K562 (cell line): ENCODE measurements at regions not wholly inside any gene's neighbourhood (a gene's known extent, or its start where the extent isn't known, plus 50 kb on each side); places are given as distances from the start of the nearest gene placed in this dataset.

Experiments
- ATAC-seq: fragments of 200-7000 bp; cut with Tn5 transposase; 3 replicates; pipeline ENCODE4 v1.9.1; 2020; ENCODE audit warnings: moderate library complexity
- BruUV-seq: library from RNA; stranded (reverse); fragments of 400-500 nt; replicated peaks from 2 replicates; lab custom pipeline; 2021; lab: Mats Ljungman, UMichigan
- CTCF ChIA-PET: fragments of 300-600 bp; formaldehyde crosslinking; extraction: SDS; loops from one replicate; lab custom pipeline; 2021; ENCODE audit warnings: low intra/inter-chr PET ratio; lab: Yijun Ruan, JAX
- POLR2A ChIA-PET: fragments of 300-600, 350-650 bp; sonication (Branson Sonifier 250); formaldehyde crosslinking; extraction: SDS; loops from one replicate; lab custom pipeline; 2021; ENCODE audit warnings: antibody characterized with exemption, inconsistent platforms; lab: Yijun Ruan, JAX
- DNase-seq, 4 experiments: peaks; one replicate each; pipeline versions ENCODE4 v3.0.0 to v3.0.0-alpha.2; 2011 to 2018; ENCODE audit warnings: low spot score in 3 of 4, mixed read lengths in 3 of 4; ENCODE audit errors: extremely low read depth in 1 of 4
- FAIRE-seq: peaks from 2 replicates; lab custom pipeline; 2011; peaks lifted over from hg19 to GRCh38; lab: Jason Lieb, UNC
- H2AFZ ChIP-seq: 2 replicates; pipeline ENCODE4 v1.6.0; 2011; ENCODE audit warnings: low read depth, low read length, control low read depth, inconsistent platforms
- H3K27ac ChIP-seq: fragments of 200-600 bp; 3 replicates; pipeline ENCODE4 v1.8.0; 2011; ENCODE audit warnings: low read depth, mild to moderate bottlenecking, control low read depth, inconsistent platforms, low read length, moderate library complexity, mixed read lengths; ENCODE audit errors: extremely low read depth
- H3K27me3 ChIP-seq, 2 experiments: fragments of 300-600 bp in 1 of 2; 2 replicates in 1 of 2; 3 replicates in 1 of 2; pipeline versions ENCODE4 v1.6.0 to v1.8.0; 2011; ENCODE audit warnings: inconsistent platforms in 2 of 2, low read length in 2 of 2, mild to moderate bottlenecking in 1 of 2, mixed read lengths in 1 of 2, moderate library complexity in 1 of 2; ENCODE audit not compliant: control insufficient read depth in 2 of 2, insufficient read depth in 2 of 2
- H3K36me3 ChIP-seq: fragments of 300-600 bp; 3 replicates; pipeline ENCODE4 v1.8.0; 2011; ENCODE audit warnings: mild to moderate bottlenecking, low read length, inconsistent platforms; ENCODE audit not compliant: control insufficient read depth, insufficient read depth
- H3K4me1 ChIP-seq, 2 experiments: fragments of 200-600 bp in 1 of 2; replicated peaks in 1 of 2; 2 replicates in 1 of 2; 3 replicates in 1 of 2; pipeline versions ENCODE4 v1.5.1 to v1.8.0; 2011; ENCODE audit warnings: inconsistent platforms in 2 of 2, low read length in 2 of 2, mild to moderate bottlenecking in 1 of 2, mixed read lengths in 1 of 2, moderate library complexity in 1 of 2; ENCODE audit not compliant: control insufficient read depth in 2 of 2, insufficient read depth in 2 of 2
- H3K4me2 ChIP-seq: 2 replicates; pipeline ENCODE4 v1.6.1; 2011; ENCODE audit warnings: low read length, control low read depth, inconsistent platforms, mixed read lengths; ENCODE audit not compliant: insufficient read depth
- H3K4me3 ChIP-seq: fragments of 200-600 bp; sonication (generic), shearing (Covaris generic); 2 replicates; pipeline ENCODE4 v1.5.1; 2016; ENCODE audit warnings: control low read depth, inconsistent platforms
- H3K79me2 ChIP-seq: fragments of 200-600 bp; 3 replicates; pipeline ENCODE4 v1.8.0; 2011; ENCODE audit warnings: low read length, inconsistent platforms; ENCODE audit not compliant: control insufficient read depth, insufficient read depth
- H3K9ac ChIP-seq, 2 experiments: 2 replicates each; pipeline versions ENCODE4 v1.6.0 to v1.6.1; 2011; ENCODE audit warnings: low read depth in 2 of 2, low read length in 2 of 2, control low read depth in 1 of 2, inconsistent platforms in 1 of 2, mild to moderate bottlenecking in 1 of 2, mixed read lengths in 1 of 2; ENCODE audit not compliant: insufficient read depth in 1 of 2
- H3K9me1 ChIP-seq: one replicate; pipeline ENCODE4 v1.6.0; 2011; ENCODE audit warnings: inconsistent platforms, mild to moderate bottlenecking, low read length, moderate library complexity; ENCODE audit not compliant: control insufficient read depth, insufficient read depth
- H3K9me3 ChIP-seq: replicated peaks from 2 replicates; pipeline ENCODE4 v1.5.1; 2011; ENCODE audit warnings: low read depth, low read length, inconsistent platforms; ENCODE audit not compliant: control insufficient read depth, insufficient read depth
- H4K20me1 ChIP-seq: replicated peaks from 2 replicates; pipeline ENCODE4 v1.6.1; 2011; ENCODE audit warnings: low read length, inconsistent platforms, mixed read lengths; ENCODE audit not compliant: control insufficient read depth, insufficient read depth
- CBFA2T2 ChIP-seq: fragments of 450-650 bp; conservative IDR thresholded peaks from 2 replicates; pipeline ENCODE4 v1.6.1; 2017; ENCODE audit warnings: mild to moderate bottlenecking
- CBFA2T3 ChIP-seq: fragments of 450-650 bp; IDR thresholded peaks from 2 replicates; pipeline ENCODE4 v1.6.1; 2017
- DNMT1 ChIP-seq: fragments of 450-650 bp; IDR thresholded peaks from 2 replicates; pipeline ENCODE4 v1.6.1; 2016; ENCODE audit warnings: antibody characterized with exemption, mild to moderate bottlenecking
- HCFC1 ChIP-seq: IDR thresholded peaks from 2 replicates; pipeline ENCODE4 v1.6.1; 2012; ENCODE audit warnings: low read depth, low read length, improper control_type of control experiment
- HOXB6 ChIP-seq: fragments of 250-450 bp; sonication (Bioruptor Pico); IDR thresholded peaks from 2 replicates; pipeline ENCODE4 v1.5.1; 2022; ENCODE audit warnings: mild to moderate bottlenecking, borderline replicate concordance
- JUND ChIP-seq, 2 experiments: IDR thresholded peaks; 2 replicates in 1 of 2; 3 replicates in 1 of 2; pipeline ENCODE4 v1.6.1; 2011; ENCODE audit warnings: borderline replicate concordance in 2 of 2, low read depth in 2 of 2, low read length in 2 of 2, improper control_type of control experiment in 1 of 2, missing biosample characterization in 1 of 2, missing genetic modification characterization in 1 of 2, missing genetic modification reagents in 1 of 2
- KAT7 ChIP-seq: sonication (generic); formaldehyde crosslinking; IDR thresholded peaks from 2 replicates; pipeline ENCODE4 v1.8.0; 2022; ENCODE audit warnings: missing genetic modification reagents, mild to moderate bottlenecking, borderline replicate concordance
- KDM1A ChIP-seq, 2 experiments: fragments of 450-650 bp; IDR thresholded peaks; 2 replicates each; pipeline ENCODE4 v1.6.1; 2016; ENCODE audit warnings: mild to moderate bottlenecking in 2 of 2
- KDM2B ChIP-seq: fragments of 250-450 bp; sonication (Bioruptor Pico); IDR thresholded peaks from 2 replicates; pipeline ENCODE4 v1.8.0; 2021; ENCODE audit warnings: mild to moderate bottlenecking, moderate library complexity
- LARP7 ChIP-seq: fragments of 450-650 bp; IDR thresholded peaks from 2 replicates; pipeline ENCODE4 v1.6.1; 2016
- TAF1 ChIP-seq: IDR thresholded peaks from 2 replicates; pipeline ENCODE4 v1.6.1; 2011; ENCODE audit warnings: mild to moderate bottlenecking, low read length, moderate library complexity; ENCODE audit not compliant: insufficient read depth, control insufficient read depth, severe bottlenecking; ENCODE audit errors: extremely low read depth
- TAL1 ChIP-seq: fragments of 450-650 bp; IDR thresholded peaks from 2 replicates; pipeline ENCODE4 v1.6.1; 2016; ENCODE audit warnings: mild to moderate bottlenecking
- TCF3 ChIP-seq: sonication (generic); formaldehyde crosslinking; IDR thresholded peaks from 2 replicates; pipeline ENCODE4 v1.4.0; 2020; ENCODE audit warnings: mild to moderate bottlenecking, missing genetic modification reagents
- ZNF274 ChIP-seq: IDR thresholded peaks from 2 replicates; pipeline ENCODE4 v1.6.1; 2011; ENCODE audit warnings: low read depth, mild to moderate bottlenecking, low read length, moderate library complexity, borderline replicate concordance
- ZNF324 ChIP-seq: fragments of 250-450 bp; sonication (Bioruptor Pico); IDR thresholded peaks from 2 replicates; pipeline ENCODE4 v1.4.0; 2020; ENCODE audit warnings: mild to moderate bottlenecking
- ZNF384 ChIP-seq: IDR thresholded peaks from 2 replicates; pipeline ENCODE4 v1.6.1; 2012; ENCODE audit warnings: low read depth, low read length, improper control_type of control experiment
- WGBS: fragments of 100-300 bp; shearing (Covaris generic); methylation state at CpG from one replicate; pipeline ENCODE4 v1.1.6; 2016; ENCODE audit warnings: low coverage, mixed read lengths; ENCODE audit not compliant: insufficient coverage; ENCODE audit errors: missing lambda C conversion rate; 5-methylcytosine and 5-hydroxymethylcytosine counted together
- in situ Hi-C: fragments of 300-500 bp; cut with MboI; formaldehyde crosslinking; loops from 4 replicates; pipeline ENCODE4 v1.15.0; 2018; ENCODE audit warnings: inconsistent platforms, mixed read lengths
- intact Hi-C: fragments of 100-400 bp; cut with micrococcal nuclease; formaldehyde crosslinking; loops from 2 replicates; pipeline ENCODE4 v1.14.2; 2022
- TF ChIP-seq, protein P1 (sequence below): sonication (generic); formaldehyde crosslinking; IDR thresholded peaks from 2 replicates; pipeline ENCODE4 v1.8.1; 2023; ENCODE audit warnings: mild to moderate bottlenecking, missing genetic modification reagents, moderate library complexity
- TF ChIP-seq, protein P2 (sequence below): fragments of 450-650 bp; conservative IDR thresholded peaks from 2 replicates; pipeline ENCODE4 v1.6.1; 2016; ENCODE audit warnings: missing genetic modification characterization, low read depth, mild to moderate bottlenecking, missing compliant biosample characterization, moderate library complexity
- TF ChIP-seq, protein P3 (sequence below): fragments of 250-450 bp; sonication (Bioruptor Pico); IDR thresholded peaks from 2 replicates; pipeline ENCODE4 v1.9.0; 2021; ENCODE audit warnings: mild to moderate bottlenecking
- TF ChIP-seq, protein P4 (sequence below): IDR thresholded peaks from 2 replicates; pipeline ENCODE4 v1.6.1; 2012; ENCODE audit warnings: low read depth, low read length, improper control_type of control experiment, borderline replicate concordance

DNA sequence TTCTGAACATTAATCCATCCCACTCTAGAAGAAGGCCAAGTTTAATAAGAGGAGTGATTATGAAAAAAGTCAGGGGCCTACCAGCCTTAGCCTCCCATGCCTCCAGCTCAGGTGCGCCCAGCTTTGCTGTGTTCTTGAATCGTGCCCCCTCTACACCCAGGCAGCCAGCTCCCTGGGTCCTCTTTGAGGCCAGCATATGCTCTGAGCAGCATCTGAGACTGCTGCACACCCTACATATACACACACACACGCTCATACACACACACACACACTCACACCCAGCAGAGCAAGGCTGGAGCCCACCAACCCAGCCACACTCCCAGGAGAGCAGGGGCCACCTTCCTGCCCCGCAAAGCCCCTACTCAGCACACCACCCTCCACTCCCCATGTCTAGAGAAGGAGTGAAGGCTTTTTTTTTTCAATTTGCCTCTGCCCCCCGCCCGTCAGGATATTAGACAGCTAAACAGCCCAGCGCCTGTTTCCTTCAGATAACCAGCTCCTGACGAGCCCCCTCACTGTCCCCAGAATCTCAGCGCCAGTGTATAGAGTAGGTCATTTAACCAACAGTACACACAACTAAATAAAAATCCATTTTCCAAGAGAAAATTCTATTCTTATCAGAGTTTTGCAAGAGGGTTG, 121.6 kb downstream of the BUD13 start:
- H3K9me1 ChIP-seq = no peaks in the 10 kb centered on the region
- no peak overlapping the region for H3K4me2 ChIP-seq
- H3K9me3 ChIP-seq = no peaks in the 10 kb centered on the region
- H3K36me3 ChIP-seq = no peaks in the 10 kb centered on the region
- H3K4me3 ChIP-seq = no peak overlapping the region
- BruUV-seq = no TSS peak
- 0% methylated on average over 8 of the region's 9 CpGs for WGBS
- H3K4me1 ChIP-seq = peaks cover 0 to 4% of the 10 kb centered on the region in 2 experiments; a peak in 3 of 5 replicates
- intact Hi-C loops = no loop called here
- ATAC-seq = peak; percentile 78
- peaks cover 0 to 6% of the 10 kb centered on the region in 2 experiments; a peak in 1 of 5 replicates for H3K27me3 ChIP-seq
- no peak overlapping the region for H3K27ac ChIP-seq
- no peak overlapping the region for H3K9ac ChIP-seq
- ChIA-PET POLR2A (interaction anchor here (0.7 kb wide), 1 partner anchor 978 kb away, joined by 3 read pairs; no protein-coding TSS in a partner anchor), CTCF (no interaction called here)
- H4K20me1 ChIP-seq = no peaks in the 10 kb centered on the region
- in situ Hi-C loops = no loop called here
- no peaks in the 10 kb centered on the region for H3K79me2 ChIP-seq
- FAIRE-seq = no peak
- H2AFZ ChIP-seq = no peak overlapping the region
- peak; percentile 30 to 33 (median 30) for DNase-seq
- TF ChIP-seq ZNF274 = no peak
- TF ChIP-seq CBFA2T3 = peak; percentile 67
- TF ChIP-seq, protein P1, sequence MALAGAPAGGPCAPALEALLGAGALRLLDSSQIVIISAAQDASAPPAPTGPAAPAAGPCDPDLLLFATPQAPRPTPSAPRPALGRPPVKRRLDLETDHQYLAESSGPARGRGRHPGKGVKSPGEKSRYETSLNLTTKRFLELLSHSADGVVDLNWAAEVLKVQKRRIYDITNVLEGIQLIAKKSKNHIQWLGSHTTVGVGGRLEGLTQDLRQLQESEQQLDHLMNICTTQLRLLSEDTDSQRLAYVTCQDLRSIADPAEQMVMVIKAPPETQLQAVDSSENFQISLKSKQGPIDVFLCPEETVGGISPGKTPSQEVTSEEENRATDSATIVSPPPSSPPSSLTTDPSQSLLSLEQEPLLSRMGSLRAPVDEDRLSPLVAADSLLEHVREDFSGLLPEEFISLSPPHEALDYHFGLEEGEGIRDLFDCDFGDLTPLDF (CRISPR knock-in tag) = no peak
- no peak for TF ChIP-seq DNMT1
- peak; percentile 29 for TF ChIP-seq TCF3 (CRISPR knock-in tag)
- TF ChIP-seq TAF1 = no peak
- peak; percentile 48 for TF ChIP-seq TAL1
- no peak for TF ChIP-seq LARP7
- TF ChIP-seq KDM1A (IDR thresholded peaks at IDR 0.05) = peak; percentile 19 to 23; a peak in 2 of 4 replicates
- no peak for TF ChIP-seq HCFC1
- TF ChIP-seq HOXB6 (CRISPR knock-in tag) = no peak
- no peak for TF ChIP-seq KDM2B (CRISPR knock-in tag)
- TF ChIP-seq, protein P2, sequence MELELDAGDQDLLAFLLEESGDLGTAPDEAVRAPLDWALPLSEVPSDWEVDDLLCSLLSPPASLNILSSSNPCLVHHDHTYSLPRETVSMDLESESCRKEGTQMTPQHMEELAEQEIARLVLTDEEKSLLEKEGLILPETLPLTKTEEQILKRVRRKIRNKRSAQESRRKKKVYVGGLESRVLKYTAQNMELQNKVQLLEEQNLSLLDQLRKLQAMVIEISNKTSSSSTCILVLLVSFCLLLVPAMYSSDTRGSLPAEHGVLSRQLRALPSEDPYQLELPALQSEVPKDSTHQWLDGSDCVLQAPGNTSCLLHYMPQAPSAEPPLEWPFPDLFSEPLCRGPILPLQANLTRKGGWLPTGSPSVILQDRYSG (tag) = no peak
- TF ChIP-seq ZNF384 = 0 out of 2 replicates have a peak, but pooled peaks have one; percentile 11
- peak; percentile 36; the same call in 1 of the 2 replicates for TF ChIP-seq CBFA2T2
- TF ChIP-seq JUND (IDR thresholded peaks at IDR 0.05; ENCODE audit: borderline replicate concordance, low read depth, low read length) = no peak
- no peak for TF ChIP-seq JUND (tag; IDR thresholded peaks at IDR 0.05; ENCODE audit: borderline replicate concordance, low read depth, low read length)
- TF ChIP-seq, protein P3, sequence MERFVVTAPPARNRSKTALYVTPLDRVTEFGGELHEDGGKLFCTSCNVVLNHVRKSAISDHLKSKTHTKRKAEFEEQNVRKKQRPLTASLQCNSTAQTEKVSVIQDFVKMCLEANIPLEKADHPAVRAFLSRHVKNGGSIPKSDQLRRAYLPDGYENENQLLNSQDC (CRISPR knock-in tag) = no peak
- TF ChIP-seq KAT7 (CRISPR knock-in tag) = no peak
- no peak for TF ChIP-seq ZNF324 (CRISPR knock-in tag)
- TF ChIP-seq, protein P4, sequence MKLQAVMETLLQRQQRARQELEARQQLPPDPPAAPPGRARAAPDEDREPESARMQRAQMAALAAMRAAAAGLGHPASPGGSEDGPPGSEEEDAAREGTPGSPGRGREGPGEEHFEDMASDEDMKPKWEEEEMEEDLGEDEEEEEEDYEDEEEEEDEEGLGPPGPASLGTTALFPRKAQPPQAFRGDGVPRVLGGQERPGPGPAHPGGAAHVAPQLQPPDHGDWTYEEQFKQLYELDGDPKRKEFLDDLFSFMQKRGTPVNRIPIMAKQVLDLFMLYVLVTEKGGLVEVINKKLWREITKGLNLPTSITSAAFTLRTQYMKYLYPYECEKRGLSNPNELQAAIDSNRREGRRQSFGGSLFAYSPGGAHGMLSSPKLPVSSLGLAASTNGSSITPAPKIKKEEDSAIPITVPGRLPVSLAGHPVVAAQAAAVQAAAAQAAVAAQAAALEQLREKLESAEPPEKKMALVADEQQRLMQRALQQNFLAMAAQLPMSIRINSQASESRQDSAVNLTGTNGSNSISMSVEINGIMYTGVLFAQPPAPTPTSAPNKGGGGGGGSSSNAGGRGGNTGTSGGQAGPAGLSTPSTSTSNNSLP = no peak
